ENCODE measurements at regions not wholly inside any gene's neighbourhood (a gene's known extent, or its start where the extent isn't known, plus 50 kb on each side); places are given as distances from the start of the nearest gene placed in this dataset.

DNA sequence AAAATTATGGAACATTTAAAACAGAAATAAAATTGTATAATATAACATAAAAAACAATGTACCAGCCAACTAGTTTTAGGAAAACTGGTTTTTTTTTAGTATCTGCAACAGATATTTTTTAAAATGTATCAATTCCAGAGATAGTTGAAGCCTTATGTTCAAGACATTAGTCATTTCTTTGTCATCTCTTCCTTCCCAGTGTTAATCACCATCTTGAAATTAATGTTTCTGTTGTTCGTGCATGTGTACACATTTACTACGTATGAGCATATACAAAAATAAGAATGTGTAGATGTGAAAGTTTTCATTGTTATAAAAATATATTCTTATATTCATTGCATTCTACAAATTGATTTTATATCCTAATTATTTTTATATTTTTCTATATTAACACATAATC lies 1062.1 kb downstream of the SLC6A15 start:
- no peak for TF ChIP-seq CTCF (IDR thresholded peaks at IDR 0.05; ENCODE audit: insufficient read depth, low read depth, low read length)
- TF ChIP-seq EZH2 (IDR thresholded peaks at IDR 0.05; ENCODE audit: insufficient read depth, low read length) = no peak

Data from astrocyte (in vitro differentiated cells and primary cell).